ENCODE measurements at regions not wholly inside any gene's neighbourhood (a gene's known extent, or its start where the extent isn't known, plus 50 kb on each side); places are given as distances from the start of the nearest gene placed in this dataset.

GRCh38 chr3:11928381-11928780 is 75.8 kb upstream of the SYN2 start:
- Mint-ChIP-seq H3K4me1 (ENCODE audit: low read depth, unreplicated experiment) (no peaks in the 10 kb centered on the region), H3K27me3 (ENCODE audit: unreplicated experiment) (peaks cover 79% of the 10 kb centered on the region), H3K4me3 (ENCODE audit: low read depth, unreplicated experiment) (no peak overlapping the region), H3K27ac (ENCODE audit: unreplicated experiment) (no peak overlapping the region), H3K36me3 (ENCODE audit: insufficient read depth, unreplicated experiment) (no peaks in the 10 kb centered on the region), H3K9me3 (ENCODE audit: low read depth, unreplicated experiment) (no peaks in the 10 kb centered on the region)
- CTCF ChIA-PET = no interaction called here
- TF ChIP-seq CTCF (IDR thresholded peaks at IDR 0.05; ENCODE audit: unreplicated experiment) = no peak
- no peak for DNase-seq
- intact Hi-C loops (cut with micrococcal nuclease; ENCODE audit: unreplicated experiment) = no loop called here
- BruUV-seq (replicated peaks) = no TSS peak

- intact Hi-C loops (cut with micrococcal nuclease; ENCODE audit: unreplicated experiment) = no loop called here
- Mint-ChIP-seq H3K36me3 (ENCODE audit: insufficient read depth, unreplicated experiment) (no peaks in the 10 kb centered on the region), H3K4me3 (ENCODE audit: low read depth, unreplicated experiment) (no peak overlapping the region), H3K27me3 (ENCODE audit: unreplicated experiment) (peaks cover 67% of the 10 kb centered on the region), H3K4me1 (ENCODE audit: low read depth, unreplicated experiment) (no peaks in the 10 kb centered on the region), H3K27ac (ENCODE audit: unreplicated experiment) (no peak overlapping the region), H3K9me3 (ENCODE audit: low read depth, unreplicated experiment) (no peaks in the 10 kb centered on the region)
- TF ChIP-seq CTCF (IDR thresholded peaks at IDR 0.05; ENCODE audit: unreplicated experiment) = no peak
- CTCF ChIA-PET = no interaction called here
- no TSS peak for BruUV-seq (replicated peaks)
- DNase-seq = no peak
These were observed 74.7 kb upstream of the SYN2 start for GRCh38 chr3:11929531-11929930.

GRCh38 chr3:11930084-11930483 is 74.1 kb upstream of the SYN2 start:
- no peak overlapping the region for H3K4me3 Mint-ChIP-seq (ENCODE audit: low read depth, unreplicated experiment)
- intact Hi-C loops (cut with micrococcal nuclease; ENCODE audit: unreplicated experiment) = no loop called here
- CTCF ChIA-PET = no interaction called here
- no peaks in the 10 kb centered on the region for H3K4me1 Mint-ChIP-seq (ENCODE audit: low read depth, unreplicated experiment)
- BruUV-seq (replicated peaks) = no TSS peak
- H3K27ac Mint-ChIP-seq (ENCODE audit: unreplicated experiment) = no peak overlapping the region
- no peak for TF ChIP-seq CTCF (IDR thresholded peaks at IDR 0.05; ENCODE audit: unreplicated experiment)
- no peaks in the 10 kb centered on the region for H3K36me3 Mint-ChIP-seq (ENCODE audit: insufficient read depth, unreplicated experiment)
- no peaks in the 10 kb centered on the region for H3K9me3 Mint-ChIP-seq (ENCODE audit: low read depth, unreplicated experiment)
- H3K27me3 Mint-ChIP-seq (ENCODE audit: unreplicated experiment) = peaks cover 65% of the 10 kb centered on the region
- DNase-seq = no peak

GRCh38 chr3:11932636-11933035 is 71.6 kb upstream of the SYN2 start:
- no peaks in the 10 kb centered on the region for H3K9me3 Mint-ChIP-seq (ENCODE audit: low read depth, unreplicated experiment)
- no peak for TF ChIP-seq CTCF (IDR thresholded peaks at IDR 0.05; ENCODE audit: unreplicated experiment)
- CTCF ChIA-PET = no interaction called here
- no TSS peak for BruUV-seq (replicated peaks)
- intact Hi-C loops (cut with micrococcal nuclease; ENCODE audit: unreplicated experiment) = no loop called here
- H3K27me3 Mint-ChIP-seq (ENCODE audit: unreplicated experiment) = peaks cover 56% of the 10 kb centered on the region
- no peak for DNase-seq
- no peaks in the 10 kb centered on the region for H3K4me1 Mint-ChIP-seq (ENCODE audit: low read depth, unreplicated experiment)
- no peak overlapping the region for H3K4me3 Mint-ChIP-seq (ENCODE audit: low read depth, unreplicated experiment)
- no peaks in the 10 kb centered on the region for H3K36me3 Mint-ChIP-seq (ENCODE audit: insufficient read depth, unreplicated experiment)
- H3K27ac Mint-ChIP-seq (ENCODE audit: unreplicated experiment) = no peak overlapping the region

- no peak for TF ChIP-seq CTCF (IDR thresholded peaks at IDR 0.05; ENCODE audit: unreplicated experiment)
- intact Hi-C loops (cut with micrococcal nuclease; ENCODE audit: unreplicated experiment) = no loop called here
- Mint-ChIP-seq H3K9me3 (ENCODE audit: low read depth, unreplicated experiment) (no peaks in the 10 kb centered on the region), H3K4me3 (ENCODE audit: low read depth, unreplicated experiment) (no peak overlapping the region), H3K27me3 (ENCODE audit: unreplicated experiment) (peaks cover 48% of the 10 kb centered on the region), H3K36me3 (ENCODE audit: insufficient read depth, unreplicated experiment) (no peaks in the 10 kb centered on the region), H3K4me1 (ENCODE audit: low read depth, unreplicated experiment) (no peaks in the 10 kb centered on the region), H3K27ac (ENCODE audit: unreplicated experiment) (no peak overlapping the region)
- BruUV-seq (replicated peaks) = no TSS peak
- no peak for DNase-seq
- CTCF ChIA-PET = no interaction called here
These were observed 70.7 kb upstream of the SYN2 start for GRCh38 chr3:11933529-11933928.
